NCI-H128 (cell line): ENCODE measurements at regions not wholly inside any gene's neighbourhood (a gene's known extent, or its start where the extent isn't known, plus 50 kb on each side); places are given as distances from the start of the nearest gene placed in this dataset.
"Not testable (repeated sequence)": the region's sequence is repeated elsewhere in the genome, so short reads cannot be mapped to it uniquely, and the experiment has no call there.

Experiments used
- DNase-seq: peaks from one replicate; lab custom pipeline; 2025; ENCODE audit not compliant: unreplicated experiment; lab: John Stamatoyannopoulos, UW

- no peak for DNase-seq
These were observed 125.4 kb upstream of the CDK13 start for GRCh38 chr7:39824456-39825200.

DNA sequence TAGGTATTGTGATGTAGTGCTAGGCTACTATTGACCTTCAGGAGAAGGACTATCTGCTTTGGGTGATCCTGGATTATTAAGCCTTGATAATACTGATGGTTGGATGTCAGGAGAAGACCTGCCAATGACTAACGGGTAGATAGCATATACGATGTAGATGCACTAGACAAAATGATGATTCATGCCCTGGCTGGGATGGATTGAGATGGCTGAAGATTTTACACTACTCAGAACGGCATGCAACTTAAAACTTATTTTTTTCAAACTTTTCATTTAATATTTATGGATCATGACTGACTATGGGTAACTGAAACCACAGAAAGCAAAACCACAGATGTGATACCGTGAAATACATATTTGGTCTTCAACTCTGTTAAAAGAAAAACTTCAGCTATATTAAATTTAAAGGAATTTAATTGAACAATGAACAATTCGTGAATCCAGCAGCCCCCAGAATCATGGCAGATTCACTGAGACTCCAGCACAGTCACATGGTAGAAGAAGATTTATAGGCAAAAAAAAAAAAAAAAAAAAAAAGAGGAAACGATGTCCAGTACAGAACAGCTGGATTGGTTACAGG lies 124.6 kb upstream of the CDK13 start:
- DNase-seq = no peak

GRCh38 chr7:39826166-39826565 lies 123.9 kb upstream of the CDK13 start:
- DNase-seq = no peak

DNA sequence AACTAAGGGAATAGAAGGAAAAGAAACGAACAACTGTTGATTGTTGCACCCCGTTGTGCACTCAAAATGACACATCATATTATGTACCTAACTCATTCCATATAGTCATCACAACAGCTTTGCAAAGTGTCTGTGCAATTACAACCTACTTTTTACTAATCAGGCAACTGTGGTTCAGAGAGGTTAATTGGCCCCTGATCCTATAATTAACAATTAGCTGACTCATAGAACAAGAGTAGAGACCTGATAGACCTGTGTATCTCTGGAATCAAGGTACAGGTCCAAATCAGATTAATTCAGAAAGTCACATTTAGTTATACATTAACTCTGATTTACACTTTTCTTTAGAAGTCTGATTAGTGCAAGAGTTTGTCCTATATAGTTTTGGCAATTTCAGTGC lies 122.5 kb upstream of the CDK13 start:
- DNase-seq = no peak

GRCh38 chr7:39829028-39829427 lies 121.0 kb upstream of the CDK13 start:
- DNase-seq = no peak

- no peak for DNase-seq
These were observed 117.5 kb upstream of the CDK13 start for GRCh38 chr7:39832519-39833085.

DNA sequence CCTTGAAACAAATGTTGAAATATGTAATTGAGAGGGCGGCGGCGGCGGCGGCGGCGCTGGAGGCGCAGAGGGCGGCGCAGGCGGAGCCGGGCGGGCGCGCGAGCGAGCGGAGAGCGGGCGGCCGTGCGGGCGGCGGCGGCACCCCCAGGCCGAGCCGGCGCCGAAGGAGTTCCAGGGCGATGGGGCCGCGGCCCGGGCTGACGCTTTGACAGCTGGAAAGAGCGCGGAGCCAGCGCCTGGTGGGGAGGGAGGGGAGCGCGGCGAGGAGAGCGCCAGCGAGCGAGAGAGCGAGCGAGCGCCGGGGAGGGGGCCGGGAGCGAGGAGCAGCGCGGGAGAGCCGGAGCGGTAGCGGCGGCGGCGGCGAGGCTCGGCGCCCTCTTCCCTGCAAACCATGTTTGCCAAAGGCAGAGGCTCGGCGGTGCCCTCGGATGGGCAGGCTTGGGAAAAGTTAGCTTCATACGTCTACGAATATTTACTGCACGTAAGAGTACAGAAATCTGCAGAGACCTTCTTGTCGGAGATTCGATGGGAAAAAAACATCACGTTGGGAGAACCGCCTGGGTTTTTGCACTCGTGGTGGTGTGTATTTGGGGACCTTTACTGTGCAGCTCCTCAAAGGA lies 116.8 kb upstream of the CDK13 start:
- peak; percentile 39 for DNase-seq

GRCh38 chr7:39833865-39834634 lies 116.0 kb upstream of the CDK13 start:
- DNase-seq = not testable (repeated sequence)

DNA sequence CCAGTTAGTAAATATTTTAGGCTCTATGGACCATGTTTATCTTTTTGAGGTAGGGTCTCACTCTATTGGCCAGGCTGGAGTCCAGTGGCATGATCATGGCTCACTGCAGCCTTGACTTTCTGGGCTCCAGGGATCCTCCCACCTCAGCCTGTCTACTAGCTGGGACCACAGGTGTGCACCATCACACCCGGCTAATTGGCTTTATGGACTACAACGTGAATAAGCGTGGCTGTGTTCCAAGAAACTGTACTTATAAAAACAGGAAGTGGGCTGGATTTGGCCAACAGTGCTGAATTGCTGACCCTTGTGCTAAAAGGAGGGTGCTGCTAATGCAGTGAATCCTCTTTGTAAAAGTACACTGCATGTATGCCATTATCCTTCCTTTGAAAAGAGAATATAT lies 111.7 kb upstream of the CDK13 start:
- peak; percentile 5 for DNase-seq

DNA sequence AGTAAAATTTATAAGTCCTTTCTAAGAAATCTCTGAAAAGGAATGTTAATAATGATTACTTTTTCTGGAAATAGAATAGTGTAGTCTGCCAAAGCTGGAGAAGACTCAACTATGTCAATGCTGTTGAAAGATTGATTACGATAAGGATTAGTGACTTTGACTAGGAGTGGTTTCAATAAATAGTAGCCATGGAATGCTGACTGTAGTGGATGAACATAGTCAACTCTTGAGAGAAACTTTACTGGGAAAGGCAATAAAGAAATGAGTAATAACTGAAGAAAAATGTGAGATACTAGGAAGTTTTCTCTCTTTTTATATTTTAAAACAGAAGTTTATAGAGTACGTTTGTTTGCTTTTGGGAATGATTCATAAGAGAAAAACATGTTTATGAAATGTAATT lies 105.0 kb upstream of the CDK13 start:
- no peak for DNase-seq

DNA sequence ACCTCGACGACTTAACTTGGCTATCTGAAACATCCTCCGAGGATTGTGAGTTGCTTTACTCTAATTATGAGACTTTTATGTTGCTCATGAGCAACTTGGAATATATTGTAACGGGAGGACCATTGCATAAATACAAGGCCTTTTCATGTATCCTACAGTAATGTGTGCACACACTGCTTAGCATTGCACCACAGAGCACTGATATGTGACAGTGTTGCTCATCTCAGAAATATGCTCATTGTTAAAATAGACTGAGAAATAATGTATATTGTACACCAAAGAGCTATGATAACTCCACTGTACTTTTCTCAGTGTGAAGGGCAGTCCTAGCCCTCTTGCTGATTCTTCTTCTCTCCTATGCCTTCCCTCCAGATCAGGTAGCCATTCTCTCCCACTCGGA lies 102.8 kb upstream of the CDK13 start:
- no peak for DNase-seq

GRCh38 chr7:39851466-39852045 lies 98.5 kb upstream of the CDK13 start:
- no peak for DNase-seq

DNA sequence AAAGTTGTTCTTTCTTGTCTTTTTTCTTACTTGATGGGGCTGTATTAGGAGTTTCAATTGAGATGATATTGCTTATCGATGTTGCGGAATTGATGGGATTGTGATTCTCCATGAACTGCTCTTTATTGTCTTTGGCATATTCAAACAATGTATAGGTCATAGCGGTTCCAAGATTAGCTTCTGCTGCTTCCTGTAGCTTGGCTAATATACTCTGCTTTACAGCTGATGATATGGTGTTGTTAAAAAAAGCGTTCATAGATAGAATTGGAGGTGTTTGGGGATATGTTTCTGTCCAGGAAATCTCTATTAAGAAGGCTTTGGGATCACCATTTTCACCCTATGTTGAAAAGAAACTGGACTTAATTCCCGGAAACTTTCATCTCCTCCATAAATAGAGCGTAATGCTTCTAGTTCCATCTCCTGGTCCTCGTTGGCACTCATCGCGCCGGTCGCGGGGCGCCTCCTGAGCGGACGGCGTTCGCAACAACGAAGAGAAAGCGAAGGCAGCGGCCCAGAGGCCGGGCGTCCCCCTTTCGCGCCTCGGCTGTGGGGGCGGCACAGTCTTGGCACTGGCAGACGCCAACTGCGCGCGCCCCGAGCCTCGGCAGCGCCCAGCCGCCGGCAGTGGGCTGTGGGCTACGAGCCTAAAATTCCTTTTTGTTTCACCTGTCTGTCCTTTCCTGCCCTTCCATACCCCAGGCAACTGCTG lies 95.3 kb upstream of the CDK13 start:
- not testable (repeated sequence) for DNase-seq

DNA sequence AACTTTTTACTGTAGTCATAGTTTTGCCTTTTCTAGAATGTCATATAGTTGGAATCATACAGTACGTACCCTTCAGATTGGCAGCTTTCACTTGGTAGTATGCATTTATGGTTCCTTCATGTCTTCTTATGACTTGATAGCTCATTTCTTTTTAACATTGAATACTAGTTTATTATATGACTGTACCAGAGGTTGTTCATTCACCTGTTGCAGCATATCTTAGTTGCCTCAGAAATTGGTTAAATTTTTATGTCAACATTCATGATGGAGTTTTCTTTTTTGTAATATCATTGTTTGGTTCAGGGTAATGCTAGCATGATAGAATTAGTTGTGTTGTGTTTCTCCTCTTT lies 94.8 kb upstream of the CDK13 start:
- DNase-seq = no peak

DNA sequence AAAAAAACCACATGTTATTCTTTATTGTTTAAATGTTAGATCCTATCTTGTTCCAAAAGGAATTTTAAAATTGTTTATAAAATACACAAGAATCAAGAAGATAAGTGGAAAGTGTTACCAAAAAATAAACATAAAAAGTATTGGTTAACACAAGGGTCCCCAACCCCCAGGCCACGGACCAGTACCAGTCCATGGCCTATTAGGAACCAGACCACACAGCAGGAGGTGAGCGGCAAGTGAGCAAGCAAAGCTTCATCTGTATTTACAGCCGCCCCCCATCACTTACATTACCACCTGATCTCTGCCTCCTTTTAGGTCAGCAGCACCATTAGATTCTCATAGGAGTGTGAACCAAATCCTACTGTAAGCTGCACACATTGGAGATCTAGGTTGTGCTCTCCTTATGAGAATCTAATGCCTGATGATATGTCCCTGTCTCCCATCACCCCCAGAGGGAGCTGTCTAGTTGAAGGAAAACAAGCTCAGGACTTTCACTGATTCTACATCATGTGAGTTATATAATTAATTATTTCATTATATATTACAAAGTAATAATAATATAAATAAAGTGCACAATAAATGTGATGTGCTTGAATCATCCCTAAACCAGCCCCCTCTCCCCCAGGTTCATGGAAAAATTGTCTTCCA lies 86.3 kb upstream of the CDK13 start:
- DNase-seq = not testable (repeated sequence)

GRCh38 chr7:39869888-39870522 lies 80.1 kb upstream of the CDK13 start:
- DNase-seq = not testable (repeated sequence)

GRCh38 chr7:39871610-39872009 lies 78.4 kb upstream of the CDK13 start:
- DNase-seq = not testable (repeated sequence)

- no peak for DNase-seq
These were observed 69.5 kb upstream of the CDK13 start for GRCh38 chr7:39880556-39880955.

DNA sequence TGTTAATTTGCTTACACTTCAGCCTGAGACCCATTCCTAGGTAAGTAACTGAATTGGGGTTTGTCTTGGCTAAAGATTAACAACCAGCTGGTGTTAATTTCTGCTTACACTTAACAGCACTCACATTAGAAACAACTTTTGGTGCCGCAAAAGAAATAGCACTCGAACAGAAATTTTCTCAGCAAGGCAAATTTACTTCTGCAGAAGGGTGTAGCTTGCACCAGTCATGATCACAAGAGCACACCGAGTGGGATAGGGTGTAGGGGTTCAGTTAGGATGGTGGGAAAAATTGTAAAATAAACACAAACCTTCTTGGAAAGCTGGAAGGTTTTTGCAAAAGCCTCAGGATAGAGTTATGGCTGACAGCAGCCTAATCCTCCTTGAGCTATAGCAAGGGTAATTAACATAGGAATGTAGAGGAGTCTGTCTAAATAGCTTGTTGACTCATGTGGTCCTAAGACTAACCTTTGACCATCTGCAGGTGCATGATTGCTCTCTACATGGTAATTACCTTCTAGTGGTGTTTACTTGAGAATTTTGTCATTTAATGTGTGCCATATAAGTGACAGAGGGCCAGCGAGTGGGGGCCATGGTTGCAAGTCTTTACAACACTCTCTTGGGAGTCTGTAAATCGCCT lies 67.8 kb upstream of the CDK13 start:
- no peak for DNase-seq
